ENCODE measurements at regions not wholly inside any gene's neighbourhood (a gene's known extent, or its start where the extent isn't known, plus 50 kb on each side); places are given as distances from the start of the nearest gene placed in this dataset.

DNA sequence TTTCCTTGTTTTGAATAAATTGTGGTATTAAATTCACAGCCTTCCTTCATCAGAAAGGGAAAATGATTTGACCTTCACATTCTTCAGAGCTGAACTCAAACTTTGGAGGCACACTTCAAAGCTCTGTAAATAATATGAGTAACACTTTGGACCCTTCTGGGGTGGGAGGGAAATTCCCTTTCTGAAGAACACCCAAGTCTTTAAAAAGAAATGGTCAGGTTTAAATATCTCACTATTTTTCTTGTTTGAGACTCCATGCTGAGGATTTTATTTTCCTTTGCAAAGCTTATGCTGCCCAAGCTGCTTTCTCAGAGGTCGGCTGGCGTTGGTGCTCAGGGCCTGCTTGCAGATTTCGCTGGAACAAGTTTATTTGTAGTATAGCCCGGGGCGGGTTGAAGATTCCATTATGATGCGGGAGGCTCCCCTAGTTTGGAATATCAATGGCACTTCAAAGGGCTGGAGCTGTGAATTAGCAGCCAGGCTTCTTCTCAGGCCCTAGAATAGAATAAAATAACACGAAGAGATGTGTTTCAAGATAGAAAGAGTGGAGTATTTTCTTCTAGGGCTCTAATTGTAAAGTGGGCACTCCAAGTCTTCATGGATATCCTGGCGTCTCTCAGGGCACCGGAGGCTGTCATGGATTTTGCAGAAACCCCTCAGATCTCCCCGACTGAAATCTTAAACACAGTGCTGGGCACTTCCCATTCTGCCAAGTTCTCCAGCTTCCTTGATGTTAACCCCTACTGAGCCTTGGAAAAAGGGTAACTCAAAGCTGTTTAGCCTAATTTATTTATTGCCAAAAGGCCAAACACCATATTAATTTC is 315.6 kb downstream of the GPAT3 start:
- TF ChIP-seq, protein P1, sequence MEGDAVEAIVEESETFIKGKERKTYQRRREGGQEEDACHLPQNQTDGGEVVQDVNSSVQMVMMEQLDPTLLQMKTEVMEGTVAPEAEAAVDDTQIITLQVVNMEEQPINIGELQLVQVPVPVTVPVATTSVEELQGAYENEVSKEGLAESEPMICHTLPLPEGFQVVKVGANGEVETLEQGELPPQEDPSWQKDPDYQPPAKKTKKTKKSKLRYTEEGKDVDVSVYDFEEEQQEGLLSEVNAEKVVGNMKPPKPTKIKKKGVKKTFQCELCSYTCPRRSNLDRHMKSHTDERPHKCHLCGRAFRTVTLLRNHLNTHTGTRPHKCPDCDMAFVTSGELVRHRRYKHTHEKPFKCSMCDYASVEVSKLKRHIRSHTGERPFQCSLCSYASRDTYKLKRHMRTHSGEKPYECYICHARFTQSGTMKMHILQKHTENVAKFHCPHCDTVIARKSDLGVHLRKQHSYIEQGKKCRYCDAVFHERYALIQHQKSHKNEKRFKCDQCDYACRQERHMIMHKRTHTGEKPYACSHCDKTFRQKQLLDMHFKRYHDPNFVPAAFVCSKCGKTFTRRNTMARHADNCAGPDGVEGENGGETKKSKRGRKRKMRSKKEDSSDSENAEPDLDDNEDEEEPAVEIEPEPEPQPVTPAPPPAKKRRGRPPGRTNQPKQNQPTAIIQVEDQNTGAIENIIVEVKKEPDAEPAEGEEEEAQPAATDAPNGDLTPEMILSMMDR (IDR thresholded peaks at IDR 0.05) = no peak
- no peak for TF ChIP-seq POLR2AphosphoS5 (IDR thresholded peaks at IDR 0.05; ENCODE audit: low read depth, low read length)
